ENCODE measurements at regions not wholly inside any gene's neighbourhood (a gene's known extent, or its start where the extent isn't known, plus 50 kb on each side); places are given as distances from the start of the nearest gene placed in this dataset.

DNA sequence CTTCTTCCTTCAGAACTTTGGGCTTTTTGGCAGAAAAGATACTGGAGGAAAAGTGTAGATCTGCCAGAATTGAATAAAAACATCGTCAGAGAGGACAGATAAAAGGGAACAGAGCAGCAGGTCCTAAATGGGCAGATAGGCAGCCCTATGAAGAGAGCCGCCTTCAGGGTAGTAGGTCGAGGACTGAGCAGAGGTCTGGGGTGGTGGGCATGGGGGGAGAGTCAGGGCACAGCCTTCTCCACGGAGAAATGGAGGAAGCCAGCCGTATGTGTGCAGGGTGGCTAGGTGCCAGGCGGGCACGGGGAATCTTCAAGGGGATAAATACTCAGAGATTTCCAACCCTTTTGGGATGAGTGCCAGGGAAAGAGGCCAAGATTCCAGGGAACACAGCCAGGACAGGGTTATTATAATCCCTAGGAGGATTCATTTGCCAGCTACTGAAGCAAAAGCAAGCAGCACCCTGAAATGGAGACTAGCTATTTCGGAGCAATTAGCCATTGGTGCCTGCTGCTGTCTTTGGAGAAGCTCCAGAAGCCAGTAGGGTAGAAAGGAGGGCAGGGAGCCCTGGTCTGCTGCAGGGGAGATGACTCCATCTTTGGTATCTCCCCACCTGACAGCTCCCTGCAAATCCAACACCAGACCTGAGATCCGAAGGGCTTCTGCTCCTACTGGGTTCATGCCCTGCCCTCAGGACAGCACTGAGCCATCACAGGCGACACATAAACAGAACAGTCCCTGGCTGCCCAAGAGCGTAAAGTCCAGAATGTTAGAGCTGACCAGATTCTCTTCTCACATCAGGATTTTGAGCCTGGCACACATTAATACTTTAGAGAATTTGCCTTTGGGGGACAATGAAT lies 174.5 kb upstream of the NTM start:
- no peaks in the 10 kb centered on the region for H3K36me3 ChIP-seq (ENCODE audit: insufficient read depth)
- H3K4me3 ChIP-seq (IDR thresholded peaks at IDR 0.05; ENCODE audit: insufficient read depth, low read depth, low read length), result no peak overlapping the region
- no peaks in the 10 kb centered on the region for H3K27me3 ChIP-seq (ENCODE audit: insufficient read depth, low read depth)
- H3K4me2 ChIP-seq, result no peak overlapping the region
- no peak overlapping the region for H3K9ac ChIP-seq
- no peaks in the 10 kb centered on the region for H4K20me1 ChIP-seq (ENCODE audit: insufficient read depth)
- H3K79me2 ChIP-seq (ENCODE audit: insufficient read depth, low read depth), result no peaks in the 10 kb centered on the region
- TF ChIP-seq, protein P1, sequence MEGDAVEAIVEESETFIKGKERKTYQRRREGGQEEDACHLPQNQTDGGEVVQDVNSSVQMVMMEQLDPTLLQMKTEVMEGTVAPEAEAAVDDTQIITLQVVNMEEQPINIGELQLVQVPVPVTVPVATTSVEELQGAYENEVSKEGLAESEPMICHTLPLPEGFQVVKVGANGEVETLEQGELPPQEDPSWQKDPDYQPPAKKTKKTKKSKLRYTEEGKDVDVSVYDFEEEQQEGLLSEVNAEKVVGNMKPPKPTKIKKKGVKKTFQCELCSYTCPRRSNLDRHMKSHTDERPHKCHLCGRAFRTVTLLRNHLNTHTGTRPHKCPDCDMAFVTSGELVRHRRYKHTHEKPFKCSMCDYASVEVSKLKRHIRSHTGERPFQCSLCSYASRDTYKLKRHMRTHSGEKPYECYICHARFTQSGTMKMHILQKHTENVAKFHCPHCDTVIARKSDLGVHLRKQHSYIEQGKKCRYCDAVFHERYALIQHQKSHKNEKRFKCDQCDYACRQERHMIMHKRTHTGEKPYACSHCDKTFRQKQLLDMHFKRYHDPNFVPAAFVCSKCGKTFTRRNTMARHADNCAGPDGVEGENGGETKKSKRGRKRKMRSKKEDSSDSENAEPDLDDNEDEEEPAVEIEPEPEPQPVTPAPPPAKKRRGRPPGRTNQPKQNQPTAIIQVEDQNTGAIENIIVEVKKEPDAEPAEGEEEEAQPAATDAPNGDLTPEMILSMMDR (conservative IDR thresholded peaks at IDR 0.05; ENCODE audit: low read depth, low read length), result no peak
- H3K27ac ChIP-seq, result no peak overlapping the region
- H2AFZ ChIP-seq (ENCODE audit: low read depth), result no peak overlapping the region
- H3K4me1 ChIP-seq (ENCODE audit: low read depth, poor library complexity, severe bottlenecking), result no peaks in the 10 kb centered on the region

DNA sequence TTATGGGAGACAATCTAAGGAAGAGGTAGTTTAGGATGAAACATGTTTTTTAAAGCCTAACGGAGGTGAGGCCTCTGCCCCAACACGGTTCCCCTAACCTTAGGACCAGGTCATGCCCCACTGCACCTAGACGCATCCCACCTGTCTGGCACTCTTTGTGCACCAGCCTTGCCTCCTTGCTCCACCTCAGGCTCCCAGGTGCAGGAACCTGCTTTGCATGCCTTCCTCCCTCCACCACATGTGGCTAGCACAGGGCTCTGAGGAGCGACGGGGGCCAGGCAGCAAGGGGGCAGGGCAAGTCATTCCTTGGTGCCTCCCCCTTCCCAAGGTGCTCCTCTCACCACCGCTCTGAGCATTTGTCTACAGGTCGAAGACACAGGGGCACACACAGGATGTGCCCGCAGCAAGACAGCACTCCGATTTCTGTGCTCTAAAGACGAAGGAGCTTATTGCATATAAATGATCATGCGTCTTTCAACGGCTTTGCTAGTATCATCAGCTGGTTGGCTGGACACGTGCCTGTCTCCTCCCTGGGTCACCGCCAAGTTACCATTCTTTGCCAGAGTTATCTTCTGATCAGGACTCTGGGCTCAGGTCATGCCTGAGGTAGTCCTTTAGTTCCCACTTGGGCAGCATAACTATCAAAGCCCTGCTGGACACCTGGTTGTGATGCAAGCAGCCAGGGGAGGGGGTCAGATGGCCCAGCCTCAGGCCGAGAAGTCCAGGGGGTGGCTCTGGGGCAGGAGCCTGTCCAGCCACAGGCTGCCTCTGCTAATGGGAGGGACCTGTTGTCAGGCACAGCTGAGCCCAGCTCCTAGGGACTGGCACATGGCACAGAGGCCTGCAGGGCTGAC lies 172.0 kb upstream of the NTM start:
- Histone ChIP-seq H3K4me1 (ENCODE audit: low read depth, poor library complexity, severe bottlenecking) (no peaks in the 10 kb centered on the region), H3K79me2 (ENCODE audit: insufficient read depth, low read depth) (no peaks in the 10 kb centered on the region), H2AFZ (ENCODE audit: low read depth) (no peak overlapping the region), H3K4me2 (no peak overlapping the region), H3K9ac (no peak overlapping the region), H3K27me3 (ENCODE audit: insufficient read depth, low read depth) (no peaks in the 10 kb centered on the region), H3K4me3 (IDR thresholded peaks at IDR 0.05; ENCODE audit: insufficient read depth, low read depth, low read length) (no peak overlapping the region), H3K36me3 (ENCODE audit: insufficient read depth) (no peaks in the 10 kb centered on the region), H3K27ac (no peak overlapping the region), H4K20me1 (ENCODE audit: insufficient read depth) (no peaks in the 10 kb centered on the region)
- TF ChIP-seq, protein P1 (conservative IDR thresholded peaks at IDR 0.05; ENCODE audit: low read depth, low read length), result no peak

DNA sequence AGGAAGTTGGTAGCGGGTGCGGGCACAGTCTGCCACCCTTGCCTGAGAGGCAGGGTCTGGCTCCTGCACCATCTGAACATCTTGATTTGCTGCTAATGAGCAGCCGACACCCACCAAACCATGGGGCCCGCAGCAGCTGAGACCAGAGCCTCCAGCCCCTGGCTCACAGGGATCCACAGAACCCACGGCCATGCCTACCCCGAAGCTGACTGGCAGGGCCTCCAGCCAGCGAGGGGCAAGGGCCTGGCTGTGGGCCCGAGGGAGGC lies 171.5 kb upstream of the NTM start:
- Histone ChIP-seq H3K36me3 (ENCODE audit: insufficient read depth) (no peaks in the 10 kb centered on the region), H4K20me1 (ENCODE audit: insufficient read depth) (no peaks in the 10 kb centered on the region), H3K9ac (no peak overlapping the region), H3K27me3 (ENCODE audit: insufficient read depth, low read depth) (no peaks in the 10 kb centered on the region), H3K4me3 (IDR thresholded peaks at IDR 0.05; ENCODE audit: insufficient read depth, low read depth, low read length) (no peak overlapping the region), H3K4me2 (no peak overlapping the region), H3K79me2 (ENCODE audit: insufficient read depth, low read depth) (no peaks in the 10 kb centered on the region), H3K27ac (no peak overlapping the region), H3K4me1 (ENCODE audit: low read depth, poor library complexity, severe bottlenecking) (no peaks in the 10 kb centered on the region), H2AFZ (ENCODE audit: low read depth) (no peak overlapping the region)
- TF ChIP-seq, protein P1 (conservative IDR thresholded peaks at IDR 0.05; ENCODE audit: low read depth, low read length), result no peak

DNA sequence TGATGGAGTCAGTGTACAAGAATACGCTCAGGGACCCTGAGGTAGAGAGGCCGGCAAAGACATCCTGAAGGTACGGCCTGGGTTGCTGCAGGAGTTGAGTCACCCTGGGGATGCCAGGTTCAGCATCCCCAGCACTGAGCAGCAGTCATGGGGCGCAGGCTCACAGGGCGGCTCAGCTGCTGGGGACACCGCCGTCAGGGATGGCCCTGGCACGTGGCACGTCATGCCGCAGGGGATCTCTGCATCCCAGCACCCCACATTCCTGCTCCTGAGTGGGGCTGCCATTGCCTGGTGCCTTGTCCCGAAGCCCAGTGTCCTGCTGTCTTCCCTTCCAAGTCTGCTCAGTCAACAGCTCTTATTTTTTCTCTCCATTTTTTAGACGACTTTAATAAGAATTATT lies 168.7 kb upstream of the NTM start:
- Histone ChIP-seq H3K4me2 (no peak overlapping the region), H3K27ac (no peak overlapping the region), H3K4me3 (IDR thresholded peaks at IDR 0.05; ENCODE audit: insufficient read depth, low read depth, low read length) (no peak overlapping the region), H2AFZ (ENCODE audit: low read depth) (no peak overlapping the region), H3K27me3 (ENCODE audit: insufficient read depth, low read depth) (no peaks in the 10 kb centered on the region), H3K79me2 (ENCODE audit: insufficient read depth, low read depth) (no peaks in the 10 kb centered on the region), H3K4me1 (ENCODE audit: low read depth, poor library complexity, severe bottlenecking) (no peaks in the 10 kb centered on the region), H4K20me1 (ENCODE audit: insufficient read depth) (no peaks in the 10 kb centered on the region), H3K36me3 (ENCODE audit: insufficient read depth) (no peaks in the 10 kb centered on the region), H3K9ac (no peak overlapping the region)
- TF ChIP-seq, protein P1 (conservative IDR thresholded peaks at IDR 0.05; ENCODE audit: low read depth, low read length), result no peak
